IPS DF 19.7 (cell line): ENCODE measurements at regions not wholly inside any gene's neighbourhood (a gene's known extent, or its start where the extent isn't known, plus 50 kb on each side); places are given as distances from the start of the nearest gene placed in this dataset.
"Not testable (repeated sequence)": the region's sequence is repeated elsewhere in the genome, so short reads cannot be mapped to it uniquely, and the experiment has no call there.

Source experiments
- DNase-seq: peaks from one replicate; pipeline ENCODE4 v3.0.0-alpha.2; 2013; ENCODE audit warnings: low read depth, low spot score

DNA sequence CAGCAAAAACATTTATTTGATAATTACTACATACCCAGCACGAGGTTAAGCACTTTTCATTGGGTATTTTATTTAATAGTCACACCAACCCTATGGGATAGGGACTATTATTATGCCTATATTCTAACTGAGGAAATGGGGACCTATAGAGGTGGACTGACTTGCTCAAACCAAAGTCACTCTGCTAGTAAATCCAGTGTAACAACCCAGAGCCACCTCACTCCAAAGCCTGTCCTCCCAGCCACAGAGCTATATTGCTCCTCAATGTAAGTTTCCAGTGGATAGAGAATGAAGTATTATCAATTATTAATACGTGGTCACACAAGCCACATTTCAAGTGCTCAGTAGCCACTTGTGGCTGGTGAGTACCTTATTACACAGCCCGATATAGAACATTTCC lies 97.5 kb downstream of the RGS2 start:
- no peak for DNase-seq

DNA sequence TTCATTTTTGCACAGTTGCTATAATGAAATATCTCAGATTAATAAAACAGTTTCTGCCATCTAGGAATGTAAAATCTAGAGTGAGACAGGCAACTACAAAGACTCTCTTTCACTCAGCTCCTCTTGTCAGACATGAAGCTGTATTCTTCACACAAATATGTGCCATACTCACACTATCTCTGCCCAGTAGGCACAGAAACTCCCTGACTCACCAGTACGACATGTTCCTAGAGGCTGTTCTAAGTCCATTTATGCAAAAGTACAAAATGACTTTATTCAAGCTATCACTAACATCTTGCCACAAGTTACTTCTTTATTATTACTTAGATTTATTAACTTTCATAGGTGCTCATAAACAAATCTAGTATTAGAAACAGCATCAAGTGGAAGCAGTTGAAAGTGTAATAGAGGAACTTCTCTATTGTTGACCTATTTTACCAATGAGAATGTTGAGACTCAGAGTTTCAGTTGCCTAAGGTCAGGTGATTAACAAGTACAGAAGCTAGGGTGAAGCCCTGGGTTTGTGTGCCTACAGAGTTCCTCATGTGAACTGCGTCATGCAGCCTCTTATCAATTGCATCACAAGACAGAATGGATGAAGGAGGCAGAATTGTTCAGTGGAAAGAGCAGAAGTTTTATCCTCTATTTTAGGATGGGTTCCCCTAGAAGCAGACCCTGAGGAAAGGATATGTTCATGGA lies 98.9 kb downstream of the RGS2 start:
- no peak for DNase-seq

DNA sequence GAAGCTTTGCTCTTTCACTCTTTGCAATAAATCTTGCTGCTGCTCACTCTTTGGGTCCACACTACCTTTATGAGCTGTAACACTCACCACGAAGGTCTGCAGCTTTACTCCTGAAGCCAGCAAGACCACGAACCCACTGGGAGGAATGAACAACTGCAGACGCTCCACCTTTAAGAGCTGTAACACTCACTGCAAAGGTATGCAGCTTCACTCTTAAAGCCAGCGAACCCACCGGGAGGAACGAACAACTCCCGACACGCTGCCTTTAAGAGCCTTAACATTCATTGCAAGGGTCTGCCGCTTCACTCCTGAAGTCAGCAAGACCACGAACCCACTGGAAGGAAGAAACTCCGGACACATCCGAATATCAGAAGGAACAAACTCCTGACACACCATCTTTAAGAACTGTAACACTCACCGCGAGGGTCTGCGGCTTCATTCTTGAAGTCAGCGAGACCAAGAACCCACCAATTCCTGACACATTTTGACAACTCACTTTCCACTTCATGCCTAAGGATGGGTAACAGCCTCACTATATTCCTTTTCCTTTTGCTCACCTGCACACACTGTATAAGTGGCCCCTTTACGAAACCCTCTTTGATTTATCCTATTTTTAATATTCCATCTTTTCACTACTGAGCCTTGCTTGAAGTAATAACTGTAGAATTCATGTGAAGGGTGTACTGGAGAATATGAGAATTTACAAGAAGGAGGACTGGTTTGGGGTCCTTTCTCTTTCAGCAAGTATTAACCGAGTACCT lies 103.2 kb downstream of the RGS2 start:
- DNase-seq, result not testable (repeated sequence)

DNA sequence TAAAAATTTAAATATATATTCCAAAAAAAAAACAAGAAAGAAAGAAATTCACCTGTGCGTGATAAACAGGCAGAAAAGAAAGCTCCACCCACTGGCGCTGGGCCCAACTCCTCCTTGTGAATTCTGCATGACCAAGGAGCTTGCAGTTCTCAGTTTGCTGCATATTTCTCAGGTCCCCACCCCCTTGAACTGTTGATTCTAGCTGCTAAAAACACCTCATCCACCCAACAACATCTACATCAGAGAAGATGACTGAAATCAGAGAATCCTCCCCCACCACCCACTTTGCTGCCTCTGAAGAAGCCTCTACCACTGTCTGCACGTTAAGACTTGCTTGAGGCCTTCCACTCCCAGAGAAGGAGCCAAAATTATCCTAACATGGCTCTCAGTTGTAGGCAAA lies 104.8 kb downstream of the RGS2 start:
- DNase-seq, result peak; percentile 7

DNA sequence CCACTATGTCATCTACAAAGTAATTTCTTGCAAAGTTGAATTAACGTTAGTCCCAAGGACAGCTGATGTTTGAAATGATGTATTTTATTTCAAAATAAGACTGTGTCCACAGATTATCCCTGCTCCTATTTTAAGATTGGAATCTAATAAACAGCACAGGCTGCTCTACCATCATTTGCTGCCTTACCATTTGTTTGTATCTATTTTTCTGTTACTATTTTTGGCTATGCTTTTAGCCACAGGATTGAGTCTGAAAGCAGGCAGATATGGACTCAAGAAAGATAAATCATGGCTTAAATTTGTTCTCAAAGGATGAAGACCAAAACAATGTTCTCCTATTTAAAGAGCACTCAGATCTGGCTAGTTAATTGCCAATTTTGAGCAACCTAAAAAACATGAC lies 105.3 kb downstream of the RGS2 start:
- DNase-seq, result no peak

DNA sequence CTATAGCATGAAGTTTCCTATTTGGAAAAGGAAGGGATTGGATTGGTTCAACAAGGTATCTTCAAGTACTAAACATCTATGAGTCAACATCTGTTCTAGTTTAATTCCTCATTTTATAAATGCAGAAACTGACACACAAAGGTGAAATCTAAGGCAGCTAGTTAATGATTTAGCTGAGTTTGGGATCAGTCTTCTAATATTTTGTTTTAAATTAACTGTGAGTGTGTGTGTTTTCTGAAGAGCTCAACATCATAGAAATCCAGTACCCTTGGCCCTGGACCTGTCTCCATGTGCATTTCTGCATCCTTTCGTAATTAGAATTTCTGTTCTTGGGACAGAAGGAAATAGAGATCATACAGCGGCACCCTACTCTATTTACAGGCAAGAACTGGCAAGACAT lies 105.9 kb downstream of the RGS2 start:
- DNase-seq, result no peak

DNA sequence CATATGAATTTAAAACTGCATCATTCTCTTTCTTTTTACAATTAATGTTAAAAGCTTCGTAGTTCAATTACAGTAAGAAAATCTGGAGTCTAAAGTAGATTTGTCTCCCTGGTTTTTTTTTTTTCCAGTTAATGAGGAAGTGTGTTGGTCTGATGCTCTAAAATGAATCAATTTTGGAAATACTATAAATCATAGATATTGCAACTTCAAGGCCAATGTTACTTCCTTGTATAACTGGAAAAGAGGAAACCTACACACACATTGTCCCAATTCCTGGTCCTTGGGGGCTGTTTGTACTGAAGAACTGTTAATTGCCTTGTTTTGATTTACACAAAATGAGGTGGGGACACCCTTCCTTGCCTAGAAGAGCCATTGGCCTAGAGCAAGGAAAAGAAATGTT lies 107.2 kb downstream of the RGS2 start:
- DNase-seq, result no peak

DNA sequence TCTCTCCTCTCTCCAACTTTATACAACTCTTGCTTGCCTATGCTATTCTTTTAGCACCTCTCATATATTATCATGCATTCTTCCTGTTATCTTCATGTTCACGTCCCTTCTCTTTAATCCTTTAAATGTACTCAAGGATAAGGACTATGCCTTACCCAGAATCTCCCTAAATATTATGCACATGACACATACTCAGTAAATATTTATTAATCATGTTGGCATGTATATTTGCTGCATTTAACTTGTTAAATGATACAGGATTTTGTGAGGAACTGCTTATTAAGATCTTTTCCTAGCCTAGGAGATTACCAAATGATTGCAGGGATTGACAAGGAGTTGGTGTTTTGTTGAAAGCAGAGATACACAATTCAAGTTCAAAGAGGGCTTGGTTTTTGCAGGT lies 109.4 kb downstream of the RGS2 start:
- no peak for DNase-seq

DNA sequence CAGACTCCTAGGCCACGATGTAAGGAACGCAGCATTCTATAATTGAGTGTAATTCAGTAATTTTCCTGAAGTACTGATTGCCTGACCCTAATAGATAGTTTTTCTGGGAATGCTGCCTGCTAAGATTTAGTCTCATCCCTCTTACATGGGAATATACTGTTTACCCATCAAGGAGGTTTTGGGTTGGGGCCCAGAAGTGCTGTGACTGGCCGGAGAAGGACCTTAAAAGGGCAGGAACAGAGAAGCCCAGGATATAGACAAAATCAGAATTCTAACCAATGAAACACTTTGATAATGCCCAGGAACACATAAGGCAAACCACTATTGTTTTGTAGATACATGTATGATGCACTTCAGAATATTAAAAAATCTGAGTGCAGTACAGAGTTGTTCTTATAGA lies 111.6 kb downstream of the RGS2 start:
- DNase-seq, result no peak

DNA sequence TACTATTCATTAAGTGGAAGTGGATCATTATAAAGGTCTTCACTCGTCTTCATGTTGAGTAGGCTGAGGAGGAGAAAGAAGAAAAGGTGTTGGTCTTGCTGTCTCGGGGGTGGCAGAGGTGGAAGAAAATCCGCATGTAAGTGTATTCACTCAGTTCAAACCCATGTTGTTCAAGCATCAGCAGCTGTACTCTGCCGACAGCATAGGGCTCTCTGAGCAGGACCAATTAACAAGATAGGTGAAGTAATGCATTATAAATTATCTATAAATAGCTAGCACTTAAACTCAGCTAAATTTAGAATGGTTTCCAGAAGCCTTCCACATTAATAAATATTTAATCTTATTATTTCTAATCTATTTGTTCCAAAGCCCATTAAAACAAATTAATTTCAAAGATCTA lies 116.8 kb downstream of the RGS2 start:
- DNase-seq, result no peak

DNA sequence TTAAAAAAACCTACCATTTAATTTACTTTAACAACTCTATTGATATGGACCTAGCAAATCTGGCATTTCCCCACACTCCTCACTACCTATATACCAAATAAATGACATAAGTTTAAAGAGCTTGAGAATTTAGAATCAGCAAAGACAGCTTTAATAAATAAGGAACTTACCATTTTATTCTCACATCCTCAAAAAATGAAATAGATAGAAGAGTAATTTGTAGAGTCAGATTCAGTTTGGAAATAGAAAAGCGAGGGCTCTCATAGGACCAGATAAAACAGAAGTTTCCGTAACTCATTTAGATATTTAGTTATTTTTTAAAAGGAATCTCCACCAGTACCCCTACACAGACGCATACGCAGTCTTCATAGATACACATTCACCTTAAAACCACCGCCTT lies 117.9 kb downstream of the RGS2 start:
- DNase-seq, result no peak

DNA sequence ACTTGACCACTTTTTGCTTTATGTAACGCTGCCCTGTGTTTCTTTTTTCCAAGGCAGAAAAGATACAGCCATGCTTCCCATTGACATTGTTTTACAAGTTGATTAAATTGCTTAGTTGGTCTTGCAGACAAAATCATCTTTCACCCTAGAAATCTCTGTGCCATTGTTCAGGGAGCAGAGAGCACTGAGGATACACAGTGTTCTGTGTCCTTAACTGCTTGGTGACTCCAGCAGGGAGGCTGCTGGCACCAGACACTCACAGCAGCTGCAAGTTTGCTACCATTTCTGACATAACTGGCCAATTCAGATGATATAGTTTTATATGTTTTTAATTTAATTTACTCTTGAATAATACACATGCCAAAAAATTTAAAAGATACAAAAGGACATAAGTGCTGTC lies 118.7 kb downstream of the RGS2 start:
- no peak for DNase-seq

DNA sequence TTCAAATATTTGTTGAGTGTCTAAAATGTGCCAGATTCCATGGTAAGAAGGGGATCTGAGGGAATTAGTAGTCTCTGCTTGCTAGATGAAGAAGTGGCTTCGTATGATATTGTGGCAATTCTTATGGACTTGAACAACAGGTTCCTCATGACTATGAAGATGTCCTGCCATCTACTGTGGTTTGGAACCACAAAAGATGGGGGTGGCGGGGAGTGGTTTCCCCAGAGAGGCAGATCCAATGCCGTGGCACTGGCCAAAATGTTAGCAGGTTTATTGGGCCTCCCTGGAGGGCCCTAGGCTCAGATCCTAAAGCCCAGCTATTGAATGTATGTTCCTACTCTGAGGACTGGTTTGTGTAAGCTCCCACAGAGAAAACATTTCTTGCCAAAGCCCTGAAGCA lies 120.8 kb downstream of the RGS2 start:
- no peak for DNase-seq

DNA sequence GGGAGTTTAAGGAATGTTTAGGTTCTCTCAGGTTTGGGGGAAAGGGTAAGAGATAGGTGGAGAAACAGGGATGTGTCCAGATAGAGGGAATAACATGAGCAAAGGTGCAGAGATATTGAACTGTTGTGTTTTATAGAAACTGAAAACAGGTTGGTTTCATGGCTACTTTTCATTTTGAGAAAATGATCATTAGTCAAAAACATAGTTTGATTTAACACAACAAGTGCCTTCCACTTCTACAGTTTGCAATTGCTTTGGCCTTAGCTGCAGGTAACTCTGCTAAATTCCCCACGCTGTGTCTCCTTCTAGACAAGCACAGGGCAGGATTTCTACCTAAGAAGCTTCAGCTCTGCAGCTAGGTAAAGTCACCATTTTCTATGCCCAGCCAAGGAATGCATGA lies 124.9 kb downstream of the RGS2 start:
- no peak for DNase-seq

DNA sequence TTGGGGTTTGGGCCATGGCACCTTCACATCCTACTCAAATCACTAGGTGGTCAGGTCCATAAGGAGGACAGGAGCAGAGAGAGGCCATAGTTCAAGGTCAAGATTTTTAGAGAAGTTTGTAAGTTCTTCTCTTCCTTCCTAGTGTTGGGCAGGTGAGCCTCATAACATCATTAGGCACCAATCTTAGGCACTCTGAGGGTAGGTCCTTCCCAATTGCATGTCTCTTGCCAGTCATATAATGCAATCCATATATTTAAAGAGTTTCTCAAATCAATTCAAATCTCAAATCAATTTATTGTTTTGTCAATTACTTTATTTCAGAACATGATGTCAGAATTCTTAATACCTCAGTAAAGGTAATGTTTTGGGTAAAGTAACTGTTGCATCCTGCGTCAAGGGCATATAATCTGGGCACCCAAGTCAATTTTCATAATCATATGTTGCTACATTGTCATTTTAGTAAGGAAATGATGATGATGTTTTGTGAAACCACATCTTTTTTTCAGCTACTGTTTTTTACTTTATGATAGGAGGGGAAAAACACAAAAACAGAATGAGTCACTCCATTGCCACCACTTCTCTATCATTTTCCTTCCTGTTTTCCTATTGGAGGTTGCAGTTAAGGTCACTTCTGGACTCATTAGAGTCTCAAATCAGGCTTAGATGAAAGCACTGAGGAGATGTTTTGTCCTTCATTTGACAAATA lies 122.7 kb downstream of the UCHL5 start:
- no peak for DNase-seq

DNA sequence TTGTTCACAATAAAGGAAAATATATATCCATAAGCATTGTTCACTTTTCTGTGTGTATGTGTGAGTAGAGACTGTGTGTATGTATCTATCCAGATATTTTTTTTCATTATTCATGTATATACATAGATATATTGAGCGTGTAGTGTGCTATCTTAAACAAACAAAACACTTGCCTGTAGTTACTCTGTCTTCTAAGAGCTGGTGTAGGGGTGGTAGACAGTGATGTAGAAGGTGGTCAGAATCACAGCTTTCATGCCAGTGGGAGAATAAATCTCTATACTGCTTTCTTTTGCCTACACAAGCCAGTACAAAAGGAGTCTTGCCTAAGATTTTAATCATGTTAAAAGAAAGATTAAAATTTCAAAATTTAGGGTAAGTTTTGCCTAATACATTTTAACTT lies 122.0 kb downstream of the UCHL5 start:
- no peak for DNase-seq

DNA sequence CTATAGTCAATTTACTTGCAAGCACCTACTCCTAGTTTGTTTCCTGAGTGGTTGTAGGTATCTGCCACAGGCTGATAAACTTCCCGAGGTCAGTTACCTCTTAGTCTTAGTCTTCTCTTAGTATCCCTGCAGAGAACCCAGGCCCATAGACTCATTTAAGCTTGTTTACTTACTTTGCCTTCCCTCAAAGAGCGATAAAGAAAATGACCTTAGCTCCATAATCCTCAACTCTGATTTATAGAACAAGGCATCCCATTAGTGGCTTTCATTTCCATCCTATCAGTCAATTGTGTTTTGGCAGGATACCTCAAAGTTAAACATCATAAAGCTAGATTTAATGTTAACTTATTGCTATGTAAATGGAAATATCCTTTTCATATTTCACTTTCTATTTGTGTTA lies 119.7 kb downstream of the UCHL5 start:
- DNase-seq, result no peak

DNA sequence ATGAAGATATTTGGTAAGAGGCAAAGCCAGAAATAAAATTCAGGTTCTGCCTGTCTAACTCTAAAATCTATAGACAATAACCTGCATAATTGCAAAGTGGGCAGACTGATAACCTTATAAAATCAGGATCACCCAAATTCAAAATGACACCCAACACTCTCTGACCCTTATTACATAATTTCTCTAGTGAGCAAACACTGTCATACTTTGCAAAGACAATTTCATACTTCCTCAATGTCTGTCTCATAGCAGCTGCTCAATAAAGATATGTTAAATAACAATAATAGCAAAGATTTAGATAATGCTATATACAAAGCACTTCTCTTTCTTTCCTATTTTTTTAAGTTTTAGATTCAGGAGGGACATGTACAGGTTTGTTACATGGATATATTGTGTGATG lies 118.5 kb downstream of the UCHL5 start:
- no peak for DNase-seq

DNA sequence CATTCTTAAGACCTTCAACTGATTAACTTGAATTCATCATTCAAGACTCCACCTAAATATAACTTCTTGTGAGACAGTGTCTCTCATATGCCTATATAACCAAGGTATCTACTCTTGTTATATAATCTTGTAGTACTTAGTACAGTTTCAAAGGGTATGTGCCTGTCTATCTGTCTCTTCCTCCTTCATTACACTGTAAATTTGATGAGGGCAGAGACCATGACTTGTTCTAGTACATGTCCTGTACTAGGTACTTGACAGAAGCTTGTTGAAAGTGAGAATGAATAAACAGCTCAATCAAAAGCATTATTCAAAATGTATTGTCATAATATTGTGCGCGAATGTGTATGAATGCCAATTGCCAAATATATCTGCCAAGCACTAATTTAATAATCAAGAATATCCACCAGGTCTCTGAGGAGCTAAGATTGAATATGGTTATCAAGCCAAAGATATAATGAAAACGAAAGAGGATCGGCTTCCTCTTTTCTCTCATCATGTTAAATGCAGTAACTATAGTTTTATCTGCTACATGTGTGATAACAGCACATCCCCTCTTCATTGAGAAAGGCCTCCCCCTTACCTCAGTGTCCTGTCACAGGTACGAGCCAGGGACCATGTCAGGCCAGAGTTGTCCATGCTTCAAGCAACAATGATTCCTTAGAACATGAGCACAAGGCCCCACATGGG lies 117.3 kb downstream of the UCHL5 start:
- no peak for DNase-seq

DNA sequence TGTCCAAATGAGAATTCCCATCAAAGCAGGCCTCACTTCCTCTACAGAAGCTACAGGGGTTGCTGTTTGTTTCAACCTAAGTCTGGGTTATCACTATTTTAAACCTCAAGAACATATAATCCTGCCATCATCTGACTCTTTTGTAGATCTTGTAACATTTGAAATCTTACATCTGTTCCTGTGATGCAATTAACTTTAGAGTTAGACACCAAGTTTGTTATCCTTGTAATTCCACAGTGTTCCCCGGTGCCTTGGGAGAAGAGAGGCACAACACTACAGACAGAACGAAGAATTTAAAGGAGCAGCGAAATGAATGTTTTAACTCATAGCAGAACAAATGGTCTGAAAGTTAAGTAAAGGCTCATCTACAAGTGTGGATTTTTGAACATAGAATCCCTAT lies 116.1 kb downstream of the UCHL5 start:
- no peak for DNase-seq

DNA sequence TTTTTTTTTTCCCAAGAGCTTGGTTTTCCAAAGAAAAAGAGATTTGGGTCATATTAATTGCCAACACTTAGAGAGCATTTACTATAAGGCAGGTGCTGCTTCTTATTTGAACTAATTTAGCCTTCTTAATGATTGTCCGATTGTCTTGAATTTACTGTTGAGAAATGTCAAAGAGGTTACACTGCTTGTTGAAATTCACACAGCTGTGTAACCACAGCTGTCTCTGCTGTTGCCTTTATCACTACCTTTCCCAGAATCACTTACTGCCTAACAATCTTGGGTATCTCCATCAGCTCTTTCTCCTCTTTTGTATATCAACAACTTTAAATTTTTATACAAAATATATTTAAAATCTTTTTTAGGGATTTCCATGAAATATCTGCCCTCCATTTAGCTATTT lies 115.6 kb downstream of the UCHL5 start:
- DNase-seq, result no peak

DNA sequence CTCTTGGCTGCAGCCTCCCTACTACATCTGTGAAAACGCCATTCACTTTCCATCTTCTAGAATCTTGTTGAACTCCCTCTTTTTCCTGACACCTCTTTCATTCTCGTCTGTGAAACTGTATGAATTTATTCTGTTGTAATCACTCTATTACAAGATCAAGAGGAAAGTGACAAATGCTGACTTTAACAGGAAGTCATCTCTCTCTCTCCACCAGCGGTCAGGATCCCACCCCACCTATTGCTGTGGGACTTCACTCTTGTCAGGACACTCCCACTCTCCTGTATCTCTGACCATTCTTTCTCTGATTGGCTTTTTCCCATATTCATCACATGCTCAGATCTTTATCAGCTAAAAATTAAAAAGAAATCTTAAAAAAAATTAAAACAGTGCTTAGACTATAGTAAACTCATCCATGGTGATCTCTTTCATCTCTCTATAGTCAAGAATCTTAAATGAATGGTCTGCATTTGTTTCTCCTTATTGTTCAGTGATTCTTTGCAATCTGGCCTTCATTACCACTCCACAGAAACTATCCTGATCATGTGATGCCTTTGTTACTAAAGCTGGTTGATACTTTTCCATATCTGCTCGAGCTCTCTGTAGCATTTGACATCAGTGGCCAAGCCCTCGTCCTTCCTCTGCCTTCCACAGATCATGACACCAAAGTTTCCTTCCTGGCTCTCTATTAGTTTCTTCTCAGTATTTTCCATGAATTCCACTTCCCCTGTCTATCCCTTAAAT lies 113.6 kb downstream of the UCHL5 start:
- DNase-seq, result no peak
